ENCODE measurements at regions not wholly inside any gene's neighbourhood (a gene's known extent, or its start where the extent isn't known, plus 50 kb on each side); places are given as distances from the start of the nearest gene placed in this dataset.
A peak's percentile ranks its signal among the peaks of the same experiment; 100 is the strongest.

GRCh38 chr10:85547460-85548023 is 819.1 kb downstream of the GRID1 start:
- H3K27ac ChIP-seq (ENCODE audit: extremely low read depth, low read depth, low read length): no peak overlapping the region
- H3K36me3 ChIP-seq (ENCODE audit: control insufficient read depth in 2 of 2, insufficient read depth in 1 of 2, low read length in 2 of 2): no peaks in the 10 kb centered on the region
- no peaks in the 10 kb centered on the region for H3K9me3 ChIP-seq (ENCODE audit: control insufficient read depth, insufficient read depth, low read depth, low read length)
- no peak for TF ChIP-seq ZNF704 (tag by site-specific recombination; IDR thresholded peaks at IDR 0.05)
- no peak for TF ChIP-seq ZNF514 (tag by site-specific recombination; IDR thresholded peaks at IDR 0.05)
- no peak for TF ChIP-seq ZFHX2 (tag by site-specific recombination; conservative IDR thresholded peaks at IDR 0.05)
- no peak for TF ChIP-seq CTCF (tag by site-specific recombination; IDR thresholded peaks at IDR 0.05)
- TF ChIP-seq ZNF473 (tag by site-specific recombination; IDR thresholded peaks at IDR 0.05): no peak
- no peak for TF ChIP-seq ZNF26 (tag by site-specific recombination; IDR thresholded peaks at IDR 0.05)
- no peaks in the 10 kb centered on the region for H3K4me1 ChIP-seq (ENCODE audit: control insufficient read depth, insufficient read depth, low read length)
- POLR2A ChIA-PET: no interaction called here
- H3K4me3 ChIP-seq (ENCODE audit: low read depth, low read length): no peak overlapping the region
- CTCF ChIA-PET: interaction anchor here (0.6 kb wide), 1 partner anchor 543 kb away, joined by 6 read pairs; no protein-coding TSS in a partner anchor

- ChIA-PET CTCF (no interaction called here), POLR2A (no interaction called here)
- H3K4me1 ChIP-seq (ENCODE audit: control insufficient read depth, insufficient read depth, low read length): no peaks in the 10 kb centered on the region
- TF ChIP-seq ZNF660 (tag by site-specific recombination; IDR thresholded peaks at IDR 0.05) (0 out of 2 replicates have a peak, but pooled peaks have one; percentile 16), KLF17 (tag by site-specific recombination; IDR thresholded peaks at IDR 0.05) (no peak), ZNF121 (tag by site-specific recombination; IDR thresholded peaks at IDR 0.05) (no peak), ZNF132 (tag by site-specific recombination; IDR thresholded peaks at IDR 0.05; ENCODE audit: borderline replicate concordance) (no peak), ZNF214 (tag by site-specific recombination; IDR thresholded peaks at IDR 0.05; ENCODE audit: borderline replicate concordance) (no peak), ZNF692 (tag by site-specific recombination; IDR thresholded peaks at IDR 0.05) (no peak), GFI1B (tag by site-specific recombination; IDR thresholded peaks at IDR 0.05) (peak; percentile 63; the same call in 1 of the 2 replicates), CTCF (tag by site-specific recombination; IDR thresholded peaks at IDR 0.05) (peak; percentile 50; the same call in 1 of the 2 replicates), ZNF571 (tag by site-specific recombination; IDR thresholded peaks at IDR 0.05) (no peak), ZNF2 (tag by site-specific recombination; IDR thresholded peaks at IDR 0.05) (no peak), HOXA7 (CRISPR knock-in tag; IDR thresholded peaks at IDR 0.05; ENCODE audit: borderline replicate concordance) (no peak), PRDM1 (tag by site-specific recombination; IDR thresholded peaks at IDR 0.05) (no peak), WT1 (tag by site-specific recombination; IDR thresholded peaks at IDR 0.05) (no peak), TCF7L2 (IDR thresholded peaks at IDR 0.05; ENCODE audit: borderline replicate concordance, low read depth, low read length) (no peak), ZNF488 (tag by site-specific recombination; IDR thresholded peaks at IDR 0.05) (no peak), ZNF654 (tag by site-specific recombination; IDR thresholded peaks at IDR 0.05; ENCODE audit: low read depth) (peak; percentile 49)
- H3K27ac ChIP-seq (ENCODE audit: extremely low read depth, low read depth, low read length): no peak overlapping the region
- H3K36me3 ChIP-seq (ENCODE audit: control insufficient read depth in 2 of 2, insufficient read depth in 1 of 2, low read length in 2 of 2): no peaks in the 10 kb centered on the region
- no peaks in the 10 kb centered on the region for H3K9me3 ChIP-seq (ENCODE audit: control insufficient read depth, insufficient read depth, low read depth, low read length)
- H3K4me3 ChIP-seq (ENCODE audit: low read depth, low read length): no peak overlapping the region
These were observed 818.6 kb downstream of the GRID1 start for GRCh38 chr10:85548034-85548433.
